ENCODE measurements at regions not wholly inside any gene's neighbourhood (a gene's known extent, or its start where the extent isn't known, plus 50 kb on each side); places are given as distances from the start of the nearest gene placed in this dataset.
"Not testable (repeated sequence)": the region's sequence is repeated elsewhere in the genome, so short reads cannot be mapped to it uniquely, and the experiment has no call there.

DNA sequence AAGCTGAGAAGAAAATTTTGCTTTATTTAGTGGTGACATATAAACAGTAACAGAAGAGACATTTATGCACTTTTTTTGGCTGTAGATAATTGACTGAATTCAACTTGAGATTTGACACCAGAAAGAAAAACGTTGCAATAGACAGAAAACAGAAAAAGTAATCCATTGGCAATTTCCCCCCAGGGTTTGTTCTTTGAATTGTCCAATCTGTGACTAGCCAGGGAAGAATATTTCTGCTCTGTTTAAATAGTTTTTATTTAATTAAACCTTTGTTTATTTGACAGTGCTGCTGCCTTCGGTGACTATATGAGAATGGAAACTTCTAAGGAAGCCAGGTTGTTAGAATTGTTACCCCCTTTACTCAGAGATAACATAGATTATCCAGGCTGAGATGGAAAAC is 210.6 kb downstream of the DEPDC1B start:
- DNase-seq = no peak

DNA sequence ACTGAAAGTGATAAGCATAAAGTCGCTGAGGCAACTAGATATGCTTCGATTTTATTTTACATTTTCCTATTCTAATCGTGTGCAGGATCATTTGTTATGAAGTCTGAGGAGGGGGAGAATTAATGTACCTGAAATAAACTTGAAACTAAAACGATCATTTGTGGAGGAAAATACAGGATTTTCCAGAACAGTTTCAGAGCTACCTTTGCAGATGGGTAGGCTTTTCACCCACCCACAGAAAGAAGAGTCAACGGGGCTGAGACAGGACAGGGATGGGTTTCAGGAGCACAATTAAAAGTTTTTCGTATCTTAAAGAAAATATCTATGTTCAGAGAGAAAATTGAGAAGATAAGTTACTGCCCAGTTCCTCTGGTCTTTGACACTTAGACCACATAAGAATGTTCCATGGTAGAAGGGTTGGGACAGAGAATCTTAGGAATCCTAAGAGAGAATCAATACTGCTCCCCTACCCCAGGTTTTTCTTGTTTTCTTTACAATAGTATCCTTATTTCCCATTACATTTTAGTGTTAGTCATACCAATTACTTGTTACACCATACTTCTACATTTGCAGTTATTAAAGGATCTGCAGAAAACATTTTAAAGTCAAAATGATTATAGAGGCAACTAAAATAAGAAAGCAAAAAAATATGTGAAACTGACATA is 211.4 kb downstream of the DEPDC1B start:
- DNase-seq = no peak

DNA sequence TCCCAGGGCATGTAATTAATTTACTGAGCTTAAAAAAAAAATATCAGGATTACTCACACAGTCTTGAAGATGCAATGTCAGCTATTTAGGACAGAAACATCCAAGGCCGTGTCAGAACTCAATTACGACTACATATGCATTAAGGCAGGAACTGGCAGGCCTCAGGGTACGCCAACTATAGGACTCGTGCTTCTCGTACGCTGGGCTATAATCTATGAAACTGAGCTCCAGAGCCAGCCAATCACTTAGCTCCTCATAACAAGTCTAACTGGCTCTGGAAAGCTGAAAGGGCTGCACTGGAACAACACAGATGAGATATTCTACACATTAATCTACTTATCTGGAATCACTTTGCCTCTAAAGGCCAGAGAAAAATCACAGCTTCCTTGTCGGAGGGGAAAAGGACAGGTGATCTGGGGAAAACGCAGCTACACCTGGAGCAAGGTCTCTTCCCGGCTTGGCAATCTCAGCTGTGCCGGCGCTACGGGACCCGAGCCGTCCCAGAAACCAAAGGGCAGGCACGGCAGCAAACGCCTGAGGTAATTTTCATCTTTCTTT is 212.0 kb downstream of the DEPDC1B start:
- peak in 1 of 56 donors; percentile 12 for DNase-seq

DNA sequence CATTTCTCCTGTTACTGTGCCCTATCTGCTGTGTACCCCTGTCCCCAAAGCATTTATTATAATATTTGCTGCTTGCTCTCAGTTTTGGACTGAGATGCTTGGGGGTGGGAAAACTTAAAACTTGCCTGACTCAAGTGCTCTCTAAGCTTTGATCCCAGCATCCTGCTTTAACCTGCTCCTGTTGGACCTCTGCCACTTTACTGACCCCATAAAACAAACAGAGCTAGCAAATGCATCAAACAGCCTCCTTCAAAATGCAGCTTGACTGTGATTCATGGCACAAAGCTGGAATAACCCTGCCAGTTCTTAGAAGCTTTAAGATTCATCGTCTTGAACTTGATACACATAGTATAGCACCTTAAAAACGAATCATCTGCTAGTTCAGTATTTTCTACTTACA is 212.5 kb downstream of the DEPDC1B start:
- DNase-seq = no peak

DNA sequence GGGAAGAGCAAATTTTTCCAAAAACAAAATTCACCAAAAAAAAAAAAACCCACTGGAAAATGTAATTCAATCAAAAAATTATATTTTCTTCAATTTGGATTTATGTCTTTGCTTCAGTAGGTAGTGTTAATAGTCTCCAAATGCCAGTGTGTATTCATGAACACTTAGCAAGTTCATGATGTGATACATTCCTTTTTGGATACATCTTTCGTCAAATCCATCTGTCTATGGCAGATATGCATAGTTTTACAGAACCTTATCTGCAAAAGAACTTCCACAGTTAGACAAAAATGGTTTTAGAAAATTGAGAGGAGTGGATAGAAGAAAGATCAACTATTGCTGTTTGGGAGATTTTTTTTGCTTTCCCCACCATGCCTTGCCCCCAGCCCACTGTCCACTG is 214.6 kb downstream of the DEPDC1B start:
- no peak for DNase-seq

DNA sequence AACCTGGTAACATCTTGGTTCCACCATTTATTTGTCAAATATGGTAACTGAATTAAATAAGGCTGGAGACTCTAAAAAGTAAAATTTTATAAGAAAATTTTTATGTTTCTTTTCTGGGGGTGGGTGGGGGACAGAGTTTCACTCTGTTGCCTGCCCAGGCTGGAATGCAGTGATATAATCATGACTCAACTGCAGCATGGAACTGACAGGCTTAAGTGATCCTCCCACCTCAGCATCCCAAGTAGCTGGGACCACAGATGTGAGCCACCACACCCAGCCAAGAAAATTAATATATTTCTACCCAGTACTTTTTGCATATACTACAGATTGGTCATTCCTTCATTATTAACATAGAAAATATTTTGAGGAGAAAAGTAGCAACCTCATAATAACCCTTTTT is 216.9 kb downstream of the DEPDC1B start:
- no peak for DNase-seq

DNA sequence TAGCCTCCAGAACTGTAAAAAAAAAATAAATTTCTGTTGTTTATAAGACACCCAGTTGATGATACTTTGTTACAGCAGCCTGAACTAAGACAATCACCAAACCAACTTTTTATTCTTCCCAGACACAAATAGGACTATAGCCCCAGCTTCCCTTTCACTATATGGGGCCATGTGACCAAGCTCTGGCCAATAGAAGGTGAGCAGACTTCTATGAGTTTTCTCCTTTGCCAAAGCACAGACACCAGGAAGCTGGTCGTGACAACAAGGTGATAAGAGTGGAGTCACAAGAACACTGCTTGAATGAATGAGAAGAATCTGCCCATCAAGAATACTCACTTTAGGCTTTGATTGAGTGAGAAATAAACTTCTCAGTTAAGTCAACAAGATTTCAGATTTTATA is 217.7 kb downstream of the DEPDC1B start:
- no peak for DNase-seq

DNA sequence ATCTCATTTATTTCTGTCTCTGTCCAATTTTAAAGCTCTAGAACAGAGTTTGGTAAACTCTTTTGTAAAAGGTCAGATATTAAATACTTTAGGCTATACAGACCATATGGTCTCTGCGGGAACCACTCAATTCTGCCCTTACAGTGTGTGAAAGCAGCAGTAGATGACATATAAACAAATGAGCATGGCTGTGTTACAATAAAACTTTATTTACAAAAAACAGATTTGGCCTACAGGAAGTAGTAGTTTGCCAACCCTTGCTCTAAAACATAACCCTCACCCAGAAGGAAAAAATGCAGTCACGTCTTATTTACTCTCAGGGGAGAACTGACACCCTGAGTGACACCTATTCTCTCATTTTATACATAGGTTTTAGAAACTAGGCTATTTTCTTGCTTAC is 220.4 kb downstream of the DEPDC1B start:
- DNase-seq = no peak

DNA sequence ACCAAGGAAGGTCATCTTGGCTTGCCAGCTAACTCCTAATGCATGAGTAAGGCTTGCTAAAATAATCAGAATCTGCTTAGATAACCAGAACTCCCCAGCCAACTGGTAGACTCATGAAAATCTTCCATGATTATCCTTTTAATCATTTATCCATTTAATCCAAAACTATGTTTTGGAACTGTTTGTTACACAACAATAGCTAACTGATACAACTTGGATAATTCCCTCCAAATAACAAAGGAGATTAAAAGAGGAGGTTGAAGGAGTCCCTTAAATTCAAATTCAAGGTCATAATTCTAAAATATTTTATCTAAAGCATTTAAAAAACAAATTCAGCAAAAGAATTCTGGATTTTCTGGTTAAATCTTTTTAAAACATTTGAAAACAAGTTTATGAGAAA is 222.1 kb downstream of the DEPDC1B start:
- DNase-seq = no peak

DNA sequence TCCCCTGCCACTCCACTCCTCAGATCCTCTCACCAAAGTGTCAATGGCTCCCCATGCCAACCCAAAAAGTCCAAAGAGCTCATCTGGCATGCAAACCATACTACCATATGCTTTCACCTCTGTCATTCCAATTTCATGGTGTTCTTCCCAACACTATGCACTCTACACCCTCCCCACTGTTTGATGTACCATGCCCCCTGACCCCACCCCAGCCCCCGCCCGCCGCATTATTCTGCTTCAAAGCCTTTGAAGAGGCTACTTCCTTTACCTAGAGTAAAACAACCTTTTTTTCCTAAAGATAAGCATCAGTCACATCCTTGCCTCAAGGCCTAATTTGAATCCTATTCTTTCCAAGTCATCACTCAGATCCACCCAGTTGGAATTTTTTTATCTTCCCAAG is 226.3 kb downstream of the DEPDC1B start:
- no peak for DNase-seq

DNA sequence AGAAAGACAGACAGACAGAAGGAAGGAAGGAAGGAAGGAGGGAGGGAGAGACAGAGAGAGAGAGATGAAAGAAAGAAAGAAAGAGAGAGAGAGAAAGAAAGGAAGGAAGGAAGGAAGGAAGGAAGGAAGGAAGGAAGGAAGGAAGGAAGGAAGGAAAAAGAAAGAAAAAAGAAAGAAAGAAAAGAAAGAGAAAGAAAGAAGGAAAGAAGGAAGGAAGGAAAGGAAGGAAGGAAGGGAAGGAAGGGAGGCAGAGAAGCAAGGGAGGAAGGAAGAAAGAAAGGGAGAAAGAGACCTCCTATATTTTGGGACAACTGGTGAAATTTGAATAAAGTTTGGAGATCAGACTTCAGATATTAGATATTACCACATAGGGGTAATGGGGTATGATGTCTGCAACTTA is 226.9 kb downstream of the DEPDC1B start:
- DNase-seq = not testable (repeated sequence)

DNA sequence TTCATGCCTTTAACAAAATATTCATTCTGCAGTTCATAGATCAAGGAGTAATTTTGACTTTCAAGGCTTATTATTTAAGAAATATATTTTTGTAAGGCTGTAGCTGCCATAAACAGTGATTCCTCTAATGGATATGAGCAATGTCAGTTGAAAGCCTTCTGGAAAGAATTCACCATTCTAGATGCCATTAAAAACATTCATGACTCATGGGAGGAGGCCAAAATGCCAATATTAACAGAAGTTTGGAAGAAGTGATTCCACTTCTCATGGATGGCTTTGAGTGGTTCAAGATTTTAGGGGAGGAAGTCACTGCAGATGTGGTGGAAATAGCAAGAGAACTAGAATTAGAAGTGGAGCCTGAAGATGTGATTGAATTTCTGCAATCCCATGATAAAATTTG is 229.1 kb downstream of the DEPDC1B start:
- no peak for DNase-seq

DNA sequence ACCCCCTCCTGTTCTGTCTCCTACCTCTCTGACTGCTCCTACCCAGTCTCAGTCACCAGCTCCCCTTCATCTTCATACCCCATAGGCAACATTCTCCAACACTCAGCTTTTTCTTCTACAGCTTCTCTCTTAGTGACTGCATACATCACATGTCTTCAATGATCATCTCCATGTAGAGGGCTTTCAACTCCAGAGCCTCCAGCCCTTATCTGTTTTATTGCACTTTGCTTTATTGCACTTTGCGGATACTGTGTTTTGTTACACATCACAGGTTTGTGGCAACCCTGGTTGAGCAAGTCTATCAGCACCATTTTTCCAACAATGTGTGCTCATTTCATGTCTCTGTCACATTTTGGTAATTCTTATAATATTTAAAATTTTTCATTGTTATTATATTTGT is 230.7 kb downstream of the DEPDC1B start:
- no peak for DNase-seq

DNA sequence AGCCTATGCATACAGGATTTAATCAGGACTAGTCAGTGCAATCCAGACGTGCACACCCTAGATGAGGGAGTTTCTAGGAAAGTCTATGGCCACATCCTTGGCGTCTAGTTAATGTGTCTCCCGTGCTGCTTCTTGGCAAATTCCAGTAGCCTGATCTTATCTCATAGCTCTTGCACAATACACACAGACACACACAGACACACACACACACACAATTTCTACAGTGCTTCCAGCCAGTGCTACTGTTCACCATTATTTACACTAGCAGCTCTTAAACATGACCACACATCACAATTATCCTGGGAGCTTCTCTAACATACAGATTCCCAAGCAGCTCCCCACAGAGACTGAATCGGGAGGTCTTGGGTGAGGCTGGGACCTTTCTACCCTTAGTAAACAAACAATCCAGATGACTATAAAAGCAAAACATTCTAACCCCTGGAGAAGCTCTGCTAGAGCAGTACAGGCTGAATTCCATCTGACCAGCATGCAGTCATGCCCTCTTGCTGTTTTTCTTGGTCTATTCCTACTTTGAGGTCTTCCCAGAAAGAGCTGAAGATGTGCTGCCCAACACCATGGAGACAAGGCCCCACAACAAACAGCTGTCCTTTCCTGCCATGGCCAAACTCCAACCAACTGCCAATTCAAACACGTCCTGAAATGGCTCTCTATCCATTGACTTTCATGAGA is 236.6 kb downstream of the DEPDC1B start:
- DNase-seq = no peak

DNA sequence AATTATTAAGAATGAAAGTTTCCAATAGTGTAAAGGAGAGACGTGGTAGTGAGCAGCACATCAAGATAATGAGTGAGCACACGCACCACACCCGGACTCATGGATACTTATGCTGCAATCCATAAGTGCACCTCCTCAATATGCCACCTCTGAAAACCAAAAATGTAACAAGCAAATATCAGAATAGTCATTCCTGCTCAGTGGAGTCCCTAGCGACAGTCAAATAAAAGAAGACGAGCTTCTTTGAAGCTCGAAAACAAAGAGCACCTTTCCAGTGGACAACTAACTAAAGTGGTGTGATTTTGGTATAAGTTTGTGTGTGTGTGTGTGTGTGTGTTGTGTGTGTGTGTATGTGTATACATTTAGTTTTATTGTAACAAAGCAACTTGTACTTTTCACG is 241.3 kb downstream of the DEPDC1B start:
- no peak for DNase-seq

DNA sequence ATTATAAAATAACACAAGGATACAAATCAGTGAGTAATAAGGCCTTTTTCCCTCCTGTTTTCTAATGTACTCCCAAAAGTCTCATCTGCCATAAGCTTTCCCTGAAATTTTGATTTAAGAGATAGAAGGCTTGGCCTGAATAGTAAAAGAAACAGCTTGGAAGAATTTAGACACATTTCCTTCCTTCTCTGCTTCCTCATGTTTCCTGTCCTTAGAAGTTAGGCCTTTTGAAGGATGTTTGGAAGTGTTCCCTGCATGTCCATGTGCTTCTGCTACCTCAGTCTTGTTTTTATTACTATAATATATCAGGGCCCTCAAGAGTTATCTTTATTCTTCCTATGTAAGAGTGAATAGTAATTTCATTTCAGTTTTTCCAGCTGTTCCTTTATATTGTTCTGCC is 242.7 kb downstream of the DEPDC1B start:
- no peak for DNase-seq

DNA sequence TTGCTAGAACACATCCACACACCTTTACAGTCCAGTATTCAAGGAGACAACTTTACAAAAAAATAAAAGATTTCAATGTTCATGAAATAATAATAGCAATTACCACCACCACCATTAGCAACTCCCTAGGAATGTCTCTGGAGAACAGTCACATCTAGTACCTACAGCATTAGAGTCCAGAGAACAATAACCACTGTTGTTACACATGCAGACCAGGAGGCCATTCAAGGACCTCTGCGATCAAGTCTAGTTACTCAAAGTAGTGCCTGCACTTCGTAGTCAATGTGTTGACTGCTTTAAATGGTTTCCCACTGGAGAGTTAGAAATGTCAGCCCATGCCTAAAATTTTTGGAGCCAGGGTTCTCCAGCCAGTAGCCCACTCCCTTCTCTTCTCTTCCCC is 244.4 kb downstream of the DEPDC1B start:
- DNase-seq = no peak

DNA sequence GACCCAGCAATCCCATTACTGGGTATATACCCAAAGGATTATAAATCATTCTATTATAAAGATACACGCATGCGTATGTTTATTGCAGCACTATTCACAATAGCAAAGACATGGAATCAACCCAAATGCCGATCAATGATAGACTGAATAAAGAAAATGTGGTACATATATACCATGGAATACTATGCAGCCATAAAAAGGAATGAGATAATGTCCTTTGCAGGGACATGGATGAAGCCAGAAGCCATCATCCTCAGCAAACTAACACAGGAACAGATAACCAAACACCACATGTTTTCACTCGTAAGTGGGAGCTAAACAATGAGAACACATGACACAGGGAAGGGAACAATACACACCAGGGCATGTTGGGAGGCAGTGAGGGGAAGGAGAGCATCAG is 245.7 kb downstream of the DEPDC1B start:
- not testable (repeated sequence) for DNase-seq

DNA sequence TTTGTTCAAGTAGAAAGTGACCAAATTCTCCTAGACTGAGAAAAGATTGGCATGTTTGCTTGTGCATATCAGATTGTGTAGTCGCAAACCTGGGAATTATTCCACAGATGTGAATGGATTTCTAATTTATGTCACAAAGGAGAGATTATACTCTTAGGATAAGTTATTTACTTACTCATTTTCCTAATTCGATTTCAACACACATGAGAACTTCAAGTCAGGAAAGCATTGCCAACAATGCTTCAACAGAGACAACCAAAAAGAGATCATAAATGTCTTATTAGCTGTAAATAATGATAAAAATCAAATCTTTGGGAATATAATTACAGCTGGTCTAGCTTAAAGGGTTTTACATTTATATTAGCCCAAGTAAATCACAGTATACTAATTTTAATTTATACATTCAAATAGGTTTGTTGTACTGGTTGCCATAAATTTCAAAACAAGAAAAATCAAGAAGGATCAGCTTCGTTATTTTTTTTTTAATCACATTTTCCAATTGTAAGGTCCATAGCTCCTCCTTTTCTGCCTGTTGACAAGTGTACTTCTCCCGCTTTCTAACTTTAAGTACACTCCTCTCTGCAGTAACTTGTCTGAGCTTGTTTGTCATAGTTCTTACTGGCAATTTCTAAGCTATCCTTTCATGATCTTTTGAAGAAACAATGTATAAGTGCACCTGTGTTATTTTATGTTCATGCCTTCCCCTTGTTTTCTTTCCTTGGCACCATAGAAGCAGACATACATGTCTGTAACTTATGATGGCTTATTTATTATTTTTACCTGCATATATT is 246.6 kb downstream of the DEPDC1B start:
- no peak for DNase-seq

DNA sequence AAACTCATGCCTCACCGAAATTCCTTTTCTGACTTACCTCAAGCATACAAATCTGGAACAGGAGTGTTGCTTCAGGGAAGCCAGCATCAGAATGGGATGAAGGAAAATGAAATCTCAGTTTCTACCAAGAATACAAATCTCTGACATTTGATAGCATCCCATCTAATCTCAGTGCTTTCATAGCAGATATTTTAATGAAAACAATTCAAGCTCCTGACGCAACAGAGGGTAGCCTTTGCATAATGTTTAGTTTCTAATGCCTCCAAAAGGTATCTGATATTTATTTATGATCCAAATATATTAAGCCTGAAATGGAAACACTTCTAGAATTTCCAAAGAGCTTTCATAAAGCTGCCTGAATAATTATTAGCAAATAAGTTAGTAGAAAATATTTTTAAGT is 251.4 kb downstream of the DEPDC1B start:
- no peak for DNase-seq

DNA sequence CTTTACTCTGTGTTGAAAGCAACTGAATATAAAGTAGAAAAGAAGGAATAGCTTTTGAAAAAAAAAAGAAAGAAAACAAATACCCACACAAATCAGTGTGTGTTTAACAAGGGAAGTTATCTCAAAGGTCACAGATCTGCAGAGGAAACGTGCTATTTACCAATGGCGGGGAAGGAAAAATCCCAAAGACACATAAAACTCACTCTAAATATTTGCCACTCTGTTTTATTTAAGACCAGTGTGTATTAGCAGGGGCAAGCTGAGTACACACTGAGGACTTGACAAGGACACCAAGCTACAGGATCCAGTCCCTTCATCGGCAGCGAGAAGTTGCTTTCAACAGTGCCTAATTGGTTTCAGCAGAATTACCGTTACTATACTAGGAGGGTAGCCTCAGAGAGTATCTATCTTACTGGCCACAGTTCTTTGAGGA is 252.5 kb downstream of the DEPDC1B start:
- DNase-seq = no peak

DNA sequence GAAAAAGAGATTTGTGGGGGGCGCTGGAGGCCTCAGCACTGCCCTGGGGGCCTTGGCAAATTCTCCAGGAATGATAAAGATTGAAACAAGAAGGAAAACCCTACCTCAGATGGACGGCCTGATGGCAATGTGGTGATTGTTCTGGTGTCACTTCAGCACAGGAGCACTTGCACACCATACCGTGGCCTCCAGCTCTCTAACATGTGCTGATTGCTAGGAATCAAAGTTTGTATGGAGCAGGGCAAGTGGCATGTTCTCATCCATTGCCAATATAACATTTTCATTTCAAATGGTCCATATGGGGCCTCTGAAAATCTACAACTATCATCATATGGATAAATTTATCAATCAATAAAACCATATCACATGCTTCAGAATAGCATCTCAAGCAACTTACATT is 253.0 kb downstream of the DEPDC1B start:
- no peak for DNase-seq

All from amygdala (tissue), 56 donors.